Testis (tissue), 2 donors: ENCODE measurements at regions not wholly inside any gene's neighbourhood (a gene's known extent, or its start where the extent isn't known, plus 50 kb on each side); places are given as distances from the start of the nearest gene placed in this dataset.

Experiments
- POLR2A ChIP-seq: fragments of 450-650 bp; IDR thresholded peaks from one replicate; pipeline ENCODE4 v1.6.1; 2017; ENCODE audit warnings: antibody characterized with exemption, mild to moderate bottlenecking, moderate library complexity
- TF ChIP-seq, protein P1 (sequence below), 3 experiments: fragments of 450-650 bp in 2 of 3; fragments of 200-600 bp in 1 of 3; sonication (generic) in 1 of 3; IDR thresholded peaks; one replicate each; pipeline ENCODE4 v1.5.1; 2016 to 2019; ENCODE audit warnings: antibody characterized with exemption in 3 of 3, mild to moderate bottlenecking in 2 of 3, moderate library complexity in 1 of 3

DNA sequence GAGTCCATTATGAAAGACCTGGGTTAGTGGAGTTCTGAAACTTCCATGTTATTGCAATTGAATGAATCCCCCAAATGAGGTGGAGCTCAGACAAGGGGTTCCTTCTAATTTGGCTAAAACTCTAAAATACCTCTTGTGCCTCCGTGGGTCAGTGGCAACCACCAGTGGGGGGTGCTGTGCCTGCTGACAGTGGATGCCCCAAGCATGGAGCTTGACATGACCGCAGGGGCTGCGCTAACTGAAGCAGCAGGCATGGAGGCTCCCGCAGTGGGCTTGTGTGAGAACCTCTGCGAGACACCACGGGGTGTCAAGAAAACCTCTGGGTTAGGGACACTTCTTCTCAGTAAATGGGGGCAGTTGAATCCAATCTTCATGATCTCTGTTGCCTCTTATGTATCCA lies 200.5 kb downstream of the DRD1 start:
- TF ChIP-seq, protein P1, sequence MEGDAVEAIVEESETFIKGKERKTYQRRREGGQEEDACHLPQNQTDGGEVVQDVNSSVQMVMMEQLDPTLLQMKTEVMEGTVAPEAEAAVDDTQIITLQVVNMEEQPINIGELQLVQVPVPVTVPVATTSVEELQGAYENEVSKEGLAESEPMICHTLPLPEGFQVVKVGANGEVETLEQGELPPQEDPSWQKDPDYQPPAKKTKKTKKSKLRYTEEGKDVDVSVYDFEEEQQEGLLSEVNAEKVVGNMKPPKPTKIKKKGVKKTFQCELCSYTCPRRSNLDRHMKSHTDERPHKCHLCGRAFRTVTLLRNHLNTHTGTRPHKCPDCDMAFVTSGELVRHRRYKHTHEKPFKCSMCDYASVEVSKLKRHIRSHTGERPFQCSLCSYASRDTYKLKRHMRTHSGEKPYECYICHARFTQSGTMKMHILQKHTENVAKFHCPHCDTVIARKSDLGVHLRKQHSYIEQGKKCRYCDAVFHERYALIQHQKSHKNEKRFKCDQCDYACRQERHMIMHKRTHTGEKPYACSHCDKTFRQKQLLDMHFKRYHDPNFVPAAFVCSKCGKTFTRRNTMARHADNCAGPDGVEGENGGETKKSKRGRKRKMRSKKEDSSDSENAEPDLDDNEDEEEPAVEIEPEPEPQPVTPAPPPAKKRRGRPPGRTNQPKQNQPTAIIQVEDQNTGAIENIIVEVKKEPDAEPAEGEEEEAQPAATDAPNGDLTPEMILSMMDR (IDR thresholded peaks at IDR 0.05): no peak
- no peak for TF ChIP-seq POLR2A
